Esophagus squamous epithelium (tissue), 5 donors: ENCODE measurements at regions not wholly inside any gene's neighbourhood (a gene's known extent, or its start where the extent isn't known, plus 50 kb on each side); places are given as distances from the start of the nearest gene placed in this dataset.
"Not testable (repeated sequence)": the region's sequence is repeated elsewhere in the genome, so short reads cannot be mapped to it uniquely, and the experiment has no call there.

Source experiments
- DNase-seq: peaks from one replicate; lab custom pipeline; 2025; lab: John Stamatoyannopoulos, UW
- H3K27ac ChIP-seq, 4 donors: fragments of 200-600 bp; sonication (generic); one replicate each; pipeline ENCODE4 v1.5.1; 2016 to 2019; ENCODE audit warnings: mild to moderate bottlenecking in 1 of 4
- H3K27me3 ChIP-seq, 4 donors: fragments of 200-600 bp; sonication (generic); 1 replicate in 3 of 4; 2 replicates in 1 of 4; pipeline versions ENCODE4 v1.5.1 to v1.6.0; 2017 to 2021; ENCODE audit warnings: antibody characterized with exemption in 1 of 4
- H3K36me3 ChIP-seq, 3 donors: fragments of 200-600 bp; sonication (generic); one replicate each; pipeline ENCODE4 v1.5.1; 2016 to 2019
- H3K4me1 ChIP-seq, 3 donors: fragments of 200-600 bp; sonication (generic); one replicate each; pipeline ENCODE4 v1.5.1; 2017 to 2019
- H3K4me3 ChIP-seq, 4 donors: fragments of 200-600 bp; sonication (generic); 1 replicate in 3 of 4; 2 replicates in 1 of 4; pipeline ENCODE4 v1.5.1; 2016 to 2019; ENCODE audit warnings: mild to moderate bottlenecking in 2 of 4, moderate library complexity in 1 of 4
- H3K9me3 ChIP-seq, 3 donors: fragments of 200-600 bp; sonication (generic); one replicate each; pipeline ENCODE4 v1.5.1; 2016 to 2019
- POLR2A ChIP-seq, 4 donors: fragments of 450-650 bp; IDR thresholded peaks; one replicate each; pipeline ENCODE4 v1.6.1; 2017; ENCODE audit warnings: antibody characterized with exemption in 4 of 4, mild to moderate bottlenecking in 4 of 4, moderate library complexity in 3 of 4
- WGBS, 2 donors: methylation state at CpG; one replicate each; pipeline ENCODE4 v1.1.5; 2018; 5-methylcytosine and 5-hydroxymethylcytosine counted together
- intact Hi-C: fragments of 100-400 bp; cut with DNase I; formaldehyde crosslinking; loops from one replicate; pipeline ENCODE4 v1.15.0; 2022
- TF ChIP-seq, protein P1 (sequence below), 6 experiments: fragments of 450-650 bp in 4 of 6; fragments of 200-600 bp in 2 of 6; sonication (generic) in 2 of 6; IDR thresholded peaks; one replicate each; pipeline ENCODE4 v1.5.1; 2016 to 2019; ENCODE audit warnings: antibody characterized with exemption in 6 of 6, mild to moderate bottlenecking in 4 of 6, moderate library complexity in 4 of 6
- donor health status: DM: yes; HTN: yes; CAD: no.

DNA sequence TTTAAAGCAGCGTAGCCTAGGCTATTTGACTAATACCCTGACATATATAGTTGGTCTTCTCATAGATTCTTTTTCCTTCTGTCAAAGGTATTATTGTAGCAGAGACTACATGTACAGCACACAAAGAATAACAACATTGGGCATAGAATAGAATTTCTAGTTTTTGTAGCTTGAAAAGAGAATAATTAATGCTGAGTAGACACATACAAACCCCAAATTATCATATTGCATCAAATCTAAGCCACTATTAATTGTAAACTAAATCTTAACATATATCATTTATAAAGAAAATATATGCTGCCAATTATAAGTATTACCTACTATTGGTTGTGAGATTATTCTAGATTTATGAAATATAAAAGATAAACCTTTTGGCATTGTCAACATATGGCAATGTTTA lies 574.5 kb downstream of the SLCO4C1 start:
- no peaks in the 10 kb centered on the region for H3K4me1 ChIP-seq
- H3K36me3 ChIP-seq: no peaks in the 10 kb centered on the region
- no peaks in the 10 kb centered on the region for H3K9me3 ChIP-seq
- 30 to 67% methylated on average over 1 of the region's 1 CpG for WGBS, 2 donors
- intact Hi-C loops: no loop called here
- no peak overlapping the region for H3K4me3 ChIP-seq
- no peaks in the 10 kb centered on the region for H3K27me3 ChIP-seq
- TF ChIP-seq, protein P1, sequence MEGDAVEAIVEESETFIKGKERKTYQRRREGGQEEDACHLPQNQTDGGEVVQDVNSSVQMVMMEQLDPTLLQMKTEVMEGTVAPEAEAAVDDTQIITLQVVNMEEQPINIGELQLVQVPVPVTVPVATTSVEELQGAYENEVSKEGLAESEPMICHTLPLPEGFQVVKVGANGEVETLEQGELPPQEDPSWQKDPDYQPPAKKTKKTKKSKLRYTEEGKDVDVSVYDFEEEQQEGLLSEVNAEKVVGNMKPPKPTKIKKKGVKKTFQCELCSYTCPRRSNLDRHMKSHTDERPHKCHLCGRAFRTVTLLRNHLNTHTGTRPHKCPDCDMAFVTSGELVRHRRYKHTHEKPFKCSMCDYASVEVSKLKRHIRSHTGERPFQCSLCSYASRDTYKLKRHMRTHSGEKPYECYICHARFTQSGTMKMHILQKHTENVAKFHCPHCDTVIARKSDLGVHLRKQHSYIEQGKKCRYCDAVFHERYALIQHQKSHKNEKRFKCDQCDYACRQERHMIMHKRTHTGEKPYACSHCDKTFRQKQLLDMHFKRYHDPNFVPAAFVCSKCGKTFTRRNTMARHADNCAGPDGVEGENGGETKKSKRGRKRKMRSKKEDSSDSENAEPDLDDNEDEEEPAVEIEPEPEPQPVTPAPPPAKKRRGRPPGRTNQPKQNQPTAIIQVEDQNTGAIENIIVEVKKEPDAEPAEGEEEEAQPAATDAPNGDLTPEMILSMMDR (IDR thresholded peaks at IDR 0.05): no peak
- no peak for TF ChIP-seq POLR2A (IDR thresholded peaks at IDR 0.05)
- DNase-seq: no peak
- no peak overlapping the region for H3K27ac ChIP-seq

DNA sequence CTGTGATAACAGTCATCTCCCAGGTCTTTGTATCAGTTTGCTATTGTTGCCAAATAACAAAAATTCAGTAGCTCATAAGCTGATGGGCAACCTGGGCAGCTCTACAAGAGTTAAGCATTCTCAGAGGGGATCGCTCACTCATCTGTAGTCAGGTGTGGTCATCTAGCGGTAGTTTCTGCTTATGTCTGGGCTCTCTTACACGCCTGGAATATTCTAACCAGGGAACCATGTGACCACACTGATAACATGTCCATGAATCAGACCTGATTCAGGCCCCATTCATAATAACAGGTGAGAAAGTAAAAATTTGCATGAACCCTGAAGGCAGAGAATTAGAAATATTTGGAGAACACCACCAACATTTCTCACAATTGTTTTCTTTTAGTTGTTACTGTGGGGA lies 576.1 kb downstream of the SLCO4C1 start:
- TF ChIP-seq, protein P1 (IDR thresholded peaks at IDR 0.05): no peak
- no peak for TF ChIP-seq POLR2A (IDR thresholded peaks at IDR 0.05)
- intact Hi-C loops: no loop called here
- Histone ChIP-seq H3K27ac (no peak overlapping the region), H3K36me3 (no peaks in the 10 kb centered on the region), H3K27me3 (no peaks in the 10 kb centered on the region), H3K9me3 (no peaks in the 10 kb centered on the region), H3K4me3 (no peak overlapping the region), H3K4me1 (no peaks in the 10 kb centered on the region)
- DNase-seq: no peak
- 83% methylated on average over 3 of the region's 3 CpGs for WGBS, 2 donors

DNA sequence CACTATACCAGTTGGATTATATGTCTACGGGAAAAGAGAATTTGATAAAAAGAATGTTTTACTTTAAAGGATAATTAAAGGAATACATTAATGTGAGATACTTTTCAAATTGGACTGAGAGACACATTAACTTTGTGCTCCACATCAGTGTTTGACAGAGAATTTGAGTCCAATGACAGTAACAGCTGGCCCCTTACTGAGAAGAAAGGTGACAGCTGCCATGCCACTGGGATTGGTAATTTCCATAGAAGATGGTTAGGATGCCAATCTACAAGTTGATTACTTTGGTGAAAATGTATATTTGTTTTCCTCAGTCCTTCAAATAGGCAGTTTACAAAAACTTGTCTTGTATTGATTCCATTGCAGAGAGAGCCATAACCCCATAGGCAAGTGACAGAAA lies 578.4 kb downstream of the SLCO4C1 start:
- no peaks in the 10 kb centered on the region for H3K27me3 ChIP-seq
- H3K4me3 ChIP-seq: no peak overlapping the region
- TF ChIP-seq POLR2A (IDR thresholded peaks at IDR 0.05): no peak
- TF ChIP-seq, protein P1 (IDR thresholded peaks at IDR 0.05): no peak
- 90 to 100% methylated on average over 1 of the region's 1 CpG for WGBS, 2 donors
- H3K36me3 ChIP-seq: no peaks in the 10 kb centered on the region
- intact Hi-C loops: no loop called here
- DNase-seq: no peak
- no peak overlapping the region for H3K27ac ChIP-seq
- no peaks in the 10 kb centered on the region for H3K9me3 ChIP-seq
- H3K4me1 ChIP-seq: no peaks in the 10 kb centered on the region

DNA sequence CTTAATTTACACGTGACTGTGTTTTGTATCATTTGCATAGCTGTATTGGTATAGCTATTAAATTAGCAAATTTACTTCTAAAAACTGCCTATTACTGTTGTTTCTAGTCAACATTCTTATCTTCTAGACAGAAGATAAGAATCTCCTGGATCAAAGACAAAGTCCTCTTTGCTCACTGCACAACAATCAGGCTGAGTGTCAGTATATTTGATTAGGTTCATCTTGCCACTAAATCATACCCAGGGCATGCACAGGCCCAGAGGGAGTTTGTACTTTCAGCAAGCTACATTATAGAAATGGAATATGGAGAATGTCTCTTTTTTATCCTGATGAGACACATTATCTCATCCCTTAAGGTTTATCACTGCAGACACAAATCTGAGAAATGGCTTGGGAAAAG lies 579.1 kb downstream of the SLCO4C1 start:
- no peaks in the 10 kb centered on the region for H3K9me3 ChIP-seq
- no peak for DNase-seq
- no peak overlapping the region for H3K27ac ChIP-seq
- no peak for TF ChIP-seq POLR2A (IDR thresholded peaks at IDR 0.05)
- TF ChIP-seq, protein P1 (IDR thresholded peaks at IDR 0.05): no peak
- intact Hi-C loops: no loop called here
- 63 to 87% methylated on average over 1 of the region's 1 CpG for WGBS, 2 donors
- H3K27me3 ChIP-seq: no peaks in the 10 kb centered on the region
- H3K4me1 ChIP-seq: no peaks in the 10 kb centered on the region
- H3K4me3 ChIP-seq: no peak overlapping the region
- H3K36me3 ChIP-seq: no peaks in the 10 kb centered on the region

DNA sequence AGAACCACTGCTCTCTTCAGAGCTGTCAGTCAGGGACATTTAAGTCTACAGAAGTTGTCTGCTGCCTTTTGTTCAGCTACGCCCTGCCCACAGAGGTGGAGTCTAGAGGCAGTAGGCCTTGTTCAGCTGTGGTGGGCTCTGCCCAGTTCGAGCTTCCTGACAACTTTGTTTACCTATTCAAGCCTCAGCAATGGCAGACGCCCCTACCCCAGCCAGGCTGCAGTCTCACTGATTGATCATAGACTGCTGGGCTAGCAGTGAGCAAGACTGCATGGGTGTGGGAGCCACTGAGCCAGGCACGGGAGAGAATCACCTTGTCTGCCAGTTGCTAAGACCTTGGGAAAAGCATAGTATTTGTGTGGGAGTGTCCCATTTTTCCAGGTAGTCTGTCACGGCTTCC lies 580.3 kb downstream of the SLCO4C1 start:
- intact Hi-C loops, DNase-seq, H3K36me3 ChIP-seq, H3K27me3 ChIP-seq, H3K4me3 ChIP-seq, H3K27ac ChIP-seq, H3K9me3 ChIP-seq, H3K4me1 ChIP-seq: not testable (repeated sequence)
- WGBS, 2 donors: 16 to 48% methylated on average over 3 of the region's 5 CpGs

DNA sequence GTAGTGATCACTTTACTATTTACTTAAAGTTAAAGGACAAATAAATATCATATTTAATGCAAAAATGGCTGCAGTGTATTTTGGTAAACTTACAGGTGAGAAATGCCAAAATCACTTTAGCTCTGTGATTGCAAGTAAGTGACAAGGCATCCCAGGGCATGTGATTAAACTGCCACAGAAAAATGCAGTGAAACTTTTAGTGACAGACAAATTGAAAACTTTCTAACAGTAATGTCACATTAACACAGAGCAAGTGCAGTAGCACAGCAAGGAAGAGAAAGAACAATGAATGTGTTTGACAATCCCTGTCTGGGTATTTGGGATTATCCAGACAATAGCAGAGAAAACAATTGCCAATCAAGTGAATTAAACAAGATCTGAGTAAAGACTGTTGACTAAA lies 606.8 kb downstream of the SLCO4C1 start:
- Histone ChIP-seq H3K36me3 (no peaks in the 10 kb centered on the region), H3K9me3 (no peaks in the 10 kb centered on the region), H3K4me3 (no peak overlapping the region), H3K4me1 (no peaks in the 10 kb centered on the region), H3K27me3 (no peaks in the 10 kb centered on the region), H3K27ac (no peak overlapping the region)
- intact Hi-C loops: no loop called here
- TF ChIP-seq POLR2A (IDR thresholded peaks at IDR 0.05): no peak
- TF ChIP-seq, protein P1 (IDR thresholded peaks at IDR 0.05): no peak
- no peak for DNase-seq
